ENCODE measurements at regions not wholly inside any gene's neighbourhood (a gene's known extent, or its start where the extent isn't known, plus 50 kb on each side); places are given as distances from the start of the nearest gene placed in this dataset.

DNA sequence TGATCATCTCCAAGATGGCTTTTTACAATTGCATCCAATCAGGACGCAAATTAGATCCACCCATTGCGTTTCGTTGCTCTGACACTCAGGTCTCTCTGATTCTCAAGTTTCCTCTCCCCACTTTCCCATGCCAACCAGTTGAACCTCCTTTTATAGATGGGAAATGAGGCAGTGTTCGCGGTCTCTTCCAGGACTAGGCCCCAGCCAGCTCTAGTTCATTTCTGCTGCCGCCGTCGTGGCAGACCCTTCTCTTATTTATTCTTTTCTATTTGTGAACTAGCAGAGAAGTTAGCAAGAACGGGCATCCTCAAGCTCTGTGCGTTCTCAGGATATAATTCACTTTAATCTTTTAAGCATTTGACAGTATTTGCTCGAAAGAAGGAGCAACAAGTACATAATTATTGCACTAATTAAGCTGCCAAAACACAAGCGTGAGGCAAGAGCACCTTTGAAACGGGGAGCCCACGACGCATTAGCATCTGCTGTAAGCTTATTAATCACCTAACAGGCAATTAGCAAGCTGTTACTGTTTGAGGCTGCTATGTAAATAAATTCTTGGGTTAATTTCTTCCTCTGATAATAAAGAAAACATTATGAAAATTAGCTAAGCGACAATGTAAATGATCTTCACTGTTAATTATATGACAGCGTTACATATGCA is 246.4 kb upstream of the TLE3 start:
- TF ChIP-seq POLR2A (IDR thresholded peaks at IDR 0.05) (no peak), CTCF (IDR thresholded peaks at IDR 0.05) (no peak)
